KMS-11 (cell line): ENCODE measurements at regions not wholly inside any gene's neighbourhood (a gene's known extent, or its start where the extent isn't known, plus 50 kb on each side); places are given as distances from the start of the nearest gene placed in this dataset.

Experiments used
- H2AFZ ChIP-seq: fragments of 200-600 bp; sonication (generic); 2 replicates; pipeline ENCODE4 v1.6.1; 2016; ENCODE audit warnings: antibody characterized with exemption, mixed run types, low read depth
- H3K27ac ChIP-seq: fragments of 200-600 bp; sonication (generic); 2 replicates; pipeline ENCODE4 v1.6.1; 2016; ENCODE audit warnings: mild to moderate bottlenecking, mixed run types
- H3K27me3 ChIP-seq: fragments of 200-600 bp; sonication (generic); 2 replicates; pipeline ENCODE4 v1.6.1; 2017; ENCODE audit warnings: mild to moderate bottlenecking, low read depth, mixed run types, moderate library complexity; ENCODE audit not compliant: insufficient read depth
- H3K36me3 ChIP-seq: fragments of 200-600 bp; sonication (generic); 2 replicates; pipeline ENCODE4 v1.6.1; 2017; ENCODE audit warnings: mild to moderate bottlenecking, mixed run types; ENCODE audit not compliant: insufficient read depth
- H3K4me1 ChIP-seq: fragments of 200-600 bp; sonication (generic); 2 replicates; pipeline ENCODE4 v1.6.1; 2016; ENCODE audit warnings: mild to moderate bottlenecking, low read depth, mixed run types; ENCODE audit not compliant: poor library complexity, severe bottlenecking
- H3K4me2 ChIP-seq: fragments of 200-600 bp; sonication (generic); 2 replicates; pipeline ENCODE4 v1.7.0; 2016; ENCODE audit warnings: mild to moderate bottlenecking, mixed run types
- H3K4me3 ChIP-seq: fragments of 200-600 bp; sonication (generic); IDR thresholded peaks from 2 replicates; pipeline ENCODE4 v1.6.1; 2017; ENCODE audit warnings: low read depth, low read length, mixed read lengths; ENCODE audit not compliant: insufficient read depth
- H3K79me2 ChIP-seq: fragments of 200-600 bp; sonication (generic); 2 replicates; pipeline ENCODE4 v1.6.1; 2016; ENCODE audit warnings: low read depth, mixed run types; ENCODE audit not compliant: insufficient read depth
- H3K9ac ChIP-seq: fragments of 200-600 bp; sonication (generic); 2 replicates; pipeline ENCODE4 v1.6.1; 2016; ENCODE audit warnings: mild to moderate bottlenecking, mixed run types
- H4K20me1 ChIP-seq: fragments of 200-600 bp; sonication (generic); 2 replicates; pipeline ENCODE4 v1.6.1; 2016; ENCODE audit warnings: mild to moderate bottlenecking, mixed run types; ENCODE audit not compliant: insufficient read depth
- TF ChIP-seq, protein P1 (sequence below): fragments of 200-600 bp; sonication (generic); conservative IDR thresholded peaks from 2 replicates; pipeline ENCODE4 v1.6.1; 2017; ENCODE audit warnings: low read depth, mild to moderate bottlenecking, antibody characterized with exemption, low read length, moderate library complexity, mixed read lengths

DNA sequence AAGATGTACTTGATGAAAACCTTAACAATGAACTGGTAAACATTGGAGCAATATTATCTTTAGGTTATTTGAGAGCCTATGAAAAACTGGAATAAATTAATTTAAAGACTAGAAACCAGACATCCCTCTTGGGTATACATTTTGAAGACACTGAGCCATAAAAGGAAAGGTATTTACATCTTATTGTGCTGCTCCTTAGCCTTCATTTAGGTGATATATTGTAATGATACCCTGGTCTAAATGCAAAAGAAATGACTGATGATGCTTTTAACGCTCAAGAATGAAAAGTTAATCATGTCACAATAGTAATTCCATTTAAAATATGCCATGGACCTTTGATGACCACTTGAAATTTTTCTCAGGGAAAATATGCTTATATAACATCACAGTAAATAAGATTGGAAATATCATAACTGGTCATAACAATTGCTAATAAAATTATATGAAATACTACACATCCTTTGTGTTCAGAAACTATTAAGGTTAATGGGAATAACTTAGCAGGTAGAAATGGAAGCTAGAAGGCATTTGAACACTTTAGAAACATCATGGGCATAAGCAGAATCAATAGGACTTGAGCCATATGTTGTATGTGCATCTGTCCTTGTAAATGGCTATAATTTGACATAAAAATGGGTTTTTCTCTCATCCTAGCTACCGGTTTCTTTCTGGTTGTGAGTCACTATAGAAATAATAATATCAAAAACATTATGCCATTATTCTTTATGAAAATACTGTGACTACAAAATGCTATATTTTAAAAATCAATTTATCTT is 979.7 kb downstream of the RAPGEF2 start:
- H4K20me1 ChIP-seq: no peaks in the 10 kb centered on the region
- no peaks in the 10 kb centered on the region for H3K27me3 ChIP-seq
- H3K4me1 ChIP-seq: no peaks in the 10 kb centered on the region
- H3K9ac ChIP-seq: no peak overlapping the region
- TF ChIP-seq, protein P1, sequence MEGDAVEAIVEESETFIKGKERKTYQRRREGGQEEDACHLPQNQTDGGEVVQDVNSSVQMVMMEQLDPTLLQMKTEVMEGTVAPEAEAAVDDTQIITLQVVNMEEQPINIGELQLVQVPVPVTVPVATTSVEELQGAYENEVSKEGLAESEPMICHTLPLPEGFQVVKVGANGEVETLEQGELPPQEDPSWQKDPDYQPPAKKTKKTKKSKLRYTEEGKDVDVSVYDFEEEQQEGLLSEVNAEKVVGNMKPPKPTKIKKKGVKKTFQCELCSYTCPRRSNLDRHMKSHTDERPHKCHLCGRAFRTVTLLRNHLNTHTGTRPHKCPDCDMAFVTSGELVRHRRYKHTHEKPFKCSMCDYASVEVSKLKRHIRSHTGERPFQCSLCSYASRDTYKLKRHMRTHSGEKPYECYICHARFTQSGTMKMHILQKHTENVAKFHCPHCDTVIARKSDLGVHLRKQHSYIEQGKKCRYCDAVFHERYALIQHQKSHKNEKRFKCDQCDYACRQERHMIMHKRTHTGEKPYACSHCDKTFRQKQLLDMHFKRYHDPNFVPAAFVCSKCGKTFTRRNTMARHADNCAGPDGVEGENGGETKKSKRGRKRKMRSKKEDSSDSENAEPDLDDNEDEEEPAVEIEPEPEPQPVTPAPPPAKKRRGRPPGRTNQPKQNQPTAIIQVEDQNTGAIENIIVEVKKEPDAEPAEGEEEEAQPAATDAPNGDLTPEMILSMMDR: no peak
- H3K4me2 ChIP-seq: no peak overlapping the region
- H3K4me3 ChIP-seq: no peak overlapping the region
- no peak overlapping the region for H3K27ac ChIP-seq
- H3K36me3 ChIP-seq: no peaks in the 10 kb centered on the region
- no peak overlapping the region for H2AFZ ChIP-seq
- no peaks in the 10 kb centered on the region for H3K79me2 ChIP-seq

DNA sequence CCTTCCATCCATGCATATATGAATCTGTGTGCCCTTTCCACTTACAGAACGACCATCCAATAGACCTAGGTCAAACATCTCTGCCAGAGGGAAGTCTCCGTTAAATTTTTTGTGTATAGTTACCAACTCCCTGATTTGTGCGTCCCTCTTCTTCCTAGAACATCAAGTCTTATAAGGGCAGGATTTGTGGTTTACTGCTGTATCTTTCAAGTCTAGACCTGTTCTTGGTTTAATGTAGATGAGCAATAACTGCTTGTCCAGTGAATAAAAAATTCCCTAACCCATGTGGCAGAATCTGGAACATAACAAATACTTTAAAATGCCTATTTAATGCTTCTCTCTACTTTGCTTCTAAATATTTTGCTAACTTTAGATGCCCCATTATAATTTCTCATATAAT is 988.8 kb downstream of the RAPGEF2 start:
- Histone ChIP-seq H3K27me3 (no peaks in the 10 kb centered on the region), H3K79me2 (no peaks in the 10 kb centered on the region), H3K4me1 (no peaks in the 10 kb centered on the region), H3K36me3 (no peaks in the 10 kb centered on the region), H3K9ac (no peak overlapping the region), H3K27ac (no peak overlapping the region), H3K4me3 (no peak overlapping the region), H2AFZ (no peak overlapping the region), H4K20me1 (no peaks in the 10 kb centered on the region), H3K4me2 (no peak overlapping the region)
- TF ChIP-seq, protein P1: no peak

DNA sequence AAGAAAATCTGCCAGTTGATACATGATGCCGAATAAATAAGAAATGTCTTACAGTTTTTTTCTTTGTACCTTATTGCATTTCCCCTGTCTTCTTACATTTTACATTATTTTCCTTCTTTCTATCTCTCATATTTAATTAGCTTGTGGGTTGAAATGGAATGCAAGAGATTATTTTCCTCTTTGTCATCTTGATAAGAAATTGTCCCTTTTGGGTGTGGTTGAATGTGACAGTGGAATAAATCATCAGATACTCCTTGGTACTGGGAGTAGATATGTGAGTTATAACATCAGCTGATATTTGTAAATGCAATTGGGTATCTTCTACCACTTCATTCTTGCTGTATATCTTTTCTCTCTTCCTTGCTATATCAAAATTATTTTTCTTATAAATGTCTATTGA is 997.4 kb downstream of the RAPGEF2 start:
- H3K36me3 ChIP-seq: no peaks in the 10 kb centered on the region
- H3K27me3 ChIP-seq: no peaks in the 10 kb centered on the region
- no peak overlapping the region for H3K9ac ChIP-seq
- no peak overlapping the region for H3K4me2 ChIP-seq
- no peaks in the 10 kb centered on the region for H3K79me2 ChIP-seq
- H3K4me3 ChIP-seq: no peak overlapping the region
- H3K4me1 ChIP-seq: no peaks in the 10 kb centered on the region
- H3K27ac ChIP-seq: no peak overlapping the region
- TF ChIP-seq, protein P1: no peak
- no peak overlapping the region for H2AFZ ChIP-seq
- H4K20me1 ChIP-seq: no peaks in the 10 kb centered on the region

DNA sequence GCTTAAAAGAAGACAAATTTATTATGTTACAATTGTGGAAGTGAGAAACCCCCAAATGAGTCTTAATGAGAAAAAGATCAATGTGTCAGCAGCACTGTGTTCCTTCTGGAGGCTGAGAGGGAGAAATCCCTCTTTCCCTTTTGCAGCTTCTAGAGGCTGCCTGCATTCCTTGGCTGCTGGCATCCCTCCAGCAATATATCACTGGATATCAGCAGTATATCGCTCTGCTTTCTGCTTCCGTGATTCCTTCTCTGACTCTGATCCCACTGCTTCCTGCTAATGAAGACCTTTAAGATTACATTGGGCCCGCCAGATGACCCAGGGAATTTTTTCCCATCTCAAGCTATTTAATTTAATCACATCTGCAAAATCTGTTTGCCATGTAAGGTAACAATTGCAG is 1008.0 kb downstream of the RAPGEF2 start:
- no peak overlapping the region for H2AFZ ChIP-seq
- no peaks in the 10 kb centered on the region for H3K79me2 ChIP-seq
- no peak overlapping the region for H3K4me2 ChIP-seq
- H3K9ac ChIP-seq: no peak overlapping the region
- H4K20me1 ChIP-seq: no peaks in the 10 kb centered on the region
- no peak overlapping the region for H3K27ac ChIP-seq
- H3K4me1 ChIP-seq: no peaks in the 10 kb centered on the region
- no peak overlapping the region for H3K4me3 ChIP-seq
- TF ChIP-seq, protein P1: no peak
- no peaks in the 10 kb centered on the region for H3K36me3 ChIP-seq
- H3K27me3 ChIP-seq: no peaks in the 10 kb centered on the region
